Fibroblast of the aortic adventitia (primary cell): ENCODE measurements at regions not wholly inside any gene's neighbourhood (a gene's known extent, or its start where the extent isn't known, plus 50 kb on each side); places are given as distances from the start of the nearest gene placed in this dataset.

ENCODE experiments used
- DNase-seq: peaks from one replicate; pipeline ENCODE4 v3.0.0-alpha.2; 2010; ENCODE audit warnings: low read depth
- H3K4me3 ChIP-seq: 2 replicates; pipeline ENCODE4 v1.5.1; 2011; ENCODE audit warnings: low read depth, mild to moderate bottlenecking, control low read depth, low read length, moderate library complexity
- TF ChIP-seq, protein P1 (sequence below): IDR thresholded peaks from 2 replicates; pipeline ENCODE4 v1.5.1; 2011; ENCODE audit warnings: mild to moderate bottlenecking, low read length, control low read depth, inconsistent platforms; ENCODE audit not compliant: insufficient read depth

DNA sequence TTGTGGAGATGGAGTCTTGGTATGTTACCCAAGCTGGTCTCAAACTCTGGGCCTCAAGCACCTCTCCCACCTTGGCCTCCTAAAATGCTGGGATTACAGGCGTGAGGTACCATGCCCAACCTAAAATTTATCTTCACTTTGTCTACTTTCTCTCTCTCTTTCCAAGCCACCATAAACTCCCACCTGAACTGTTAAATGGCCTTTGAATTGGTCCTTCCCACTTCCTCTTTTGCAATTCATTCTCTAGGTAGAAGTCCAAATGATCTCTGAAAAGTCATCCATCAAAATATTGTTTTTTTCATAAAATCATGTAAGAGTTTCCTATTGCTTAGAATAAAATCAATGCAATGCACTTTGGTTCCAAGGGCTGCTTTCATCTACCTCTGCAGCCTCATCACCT, 90.1 kb upstream of the CELF2 start:
- TF ChIP-seq, protein P1, sequence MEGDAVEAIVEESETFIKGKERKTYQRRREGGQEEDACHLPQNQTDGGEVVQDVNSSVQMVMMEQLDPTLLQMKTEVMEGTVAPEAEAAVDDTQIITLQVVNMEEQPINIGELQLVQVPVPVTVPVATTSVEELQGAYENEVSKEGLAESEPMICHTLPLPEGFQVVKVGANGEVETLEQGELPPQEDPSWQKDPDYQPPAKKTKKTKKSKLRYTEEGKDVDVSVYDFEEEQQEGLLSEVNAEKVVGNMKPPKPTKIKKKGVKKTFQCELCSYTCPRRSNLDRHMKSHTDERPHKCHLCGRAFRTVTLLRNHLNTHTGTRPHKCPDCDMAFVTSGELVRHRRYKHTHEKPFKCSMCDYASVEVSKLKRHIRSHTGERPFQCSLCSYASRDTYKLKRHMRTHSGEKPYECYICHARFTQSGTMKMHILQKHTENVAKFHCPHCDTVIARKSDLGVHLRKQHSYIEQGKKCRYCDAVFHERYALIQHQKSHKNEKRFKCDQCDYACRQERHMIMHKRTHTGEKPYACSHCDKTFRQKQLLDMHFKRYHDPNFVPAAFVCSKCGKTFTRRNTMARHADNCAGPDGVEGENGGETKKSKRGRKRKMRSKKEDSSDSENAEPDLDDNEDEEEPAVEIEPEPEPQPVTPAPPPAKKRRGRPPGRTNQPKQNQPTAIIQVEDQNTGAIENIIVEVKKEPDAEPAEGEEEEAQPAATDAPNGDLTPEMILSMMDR: no peak
- H3K4me3 ChIP-seq: no peak overlapping the region
- no peak for DNase-seq

GRCh38 chr10:10930979-10931743, 86.5 kb upstream of the CELF2 start:
- H3K4me3 ChIP-seq: no peak overlapping the region
- TF ChIP-seq, protein P1: no peak
- no peak for DNase-seq

DNA sequence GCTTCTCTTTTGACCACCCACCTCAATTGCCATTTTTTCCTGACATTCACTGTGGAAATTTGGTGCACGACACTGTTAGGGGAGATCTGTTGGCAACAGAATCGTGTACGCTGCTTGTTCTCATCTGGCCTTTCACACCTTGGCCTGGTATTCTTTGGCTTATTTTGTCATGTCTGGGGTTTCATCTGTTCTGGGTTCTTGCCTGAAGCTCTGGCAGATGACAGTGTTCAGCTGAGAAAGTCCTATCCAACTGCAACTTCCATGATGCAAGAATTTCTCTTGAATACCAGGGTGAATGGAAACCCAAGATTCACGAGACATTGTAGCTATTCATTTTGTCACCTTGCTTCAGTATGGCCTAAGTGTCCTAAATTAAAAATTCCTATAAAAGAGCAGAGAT, 82.6 kb upstream of the CELF2 start:
- TF ChIP-seq, protein P1: no peak
- H3K4me3 ChIP-seq: no peak overlapping the region
- DNase-seq: no peak

GRCh38 chr10:10938676-10939075, 79.0 kb upstream of the CELF2 start:
- no peak for DNase-seq
- H3K4me3 ChIP-seq: no peak overlapping the region
- TF ChIP-seq, protein P1: no peak

DNA sequence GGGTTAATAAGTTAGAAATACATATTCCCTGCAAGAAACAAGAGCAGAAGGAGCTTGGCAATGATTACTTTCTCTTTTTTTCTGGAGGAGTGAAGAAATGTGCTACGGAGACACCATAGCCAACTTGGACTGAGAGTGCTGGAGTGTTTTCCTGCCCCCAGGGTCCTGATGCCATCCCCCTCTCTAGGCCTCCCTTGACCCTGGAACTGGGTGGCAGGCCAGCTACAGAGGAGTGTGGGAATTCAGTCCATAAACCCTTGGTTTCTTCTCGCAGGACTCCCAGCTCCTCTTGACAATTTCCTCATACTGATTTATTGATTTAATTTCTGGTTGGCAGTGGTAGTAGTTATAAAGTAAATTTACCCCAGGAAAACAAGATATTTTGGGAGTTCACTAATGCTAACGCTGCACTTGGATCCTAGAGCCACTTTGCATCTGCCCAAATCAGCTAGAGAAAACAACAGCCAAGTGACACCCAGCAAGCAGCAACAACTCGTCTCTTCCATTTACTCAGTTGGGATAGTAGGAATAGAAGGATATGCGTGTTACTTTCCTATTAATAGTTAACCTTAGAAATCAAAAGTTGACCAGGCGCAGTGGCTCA, 76.4 kb upstream of the CELF2 start:
- TF ChIP-seq, protein P1: no peak
- H3K4me3 ChIP-seq: no peak overlapping the region
- no peak for DNase-seq

GRCh38 chr10:10942441-10942840, 75.2 kb upstream of the CELF2 start:
- TF ChIP-seq, protein P1: no peak
- H3K4me3 ChIP-seq: no peak overlapping the region
- no peak for DNase-seq
